ENCODE measurements at regions not wholly inside any gene's neighbourhood (a gene's known extent, or its start where the extent isn't known, plus 50 kb on each side); places are given as distances from the start of the nearest gene placed in this dataset.

DNA sequence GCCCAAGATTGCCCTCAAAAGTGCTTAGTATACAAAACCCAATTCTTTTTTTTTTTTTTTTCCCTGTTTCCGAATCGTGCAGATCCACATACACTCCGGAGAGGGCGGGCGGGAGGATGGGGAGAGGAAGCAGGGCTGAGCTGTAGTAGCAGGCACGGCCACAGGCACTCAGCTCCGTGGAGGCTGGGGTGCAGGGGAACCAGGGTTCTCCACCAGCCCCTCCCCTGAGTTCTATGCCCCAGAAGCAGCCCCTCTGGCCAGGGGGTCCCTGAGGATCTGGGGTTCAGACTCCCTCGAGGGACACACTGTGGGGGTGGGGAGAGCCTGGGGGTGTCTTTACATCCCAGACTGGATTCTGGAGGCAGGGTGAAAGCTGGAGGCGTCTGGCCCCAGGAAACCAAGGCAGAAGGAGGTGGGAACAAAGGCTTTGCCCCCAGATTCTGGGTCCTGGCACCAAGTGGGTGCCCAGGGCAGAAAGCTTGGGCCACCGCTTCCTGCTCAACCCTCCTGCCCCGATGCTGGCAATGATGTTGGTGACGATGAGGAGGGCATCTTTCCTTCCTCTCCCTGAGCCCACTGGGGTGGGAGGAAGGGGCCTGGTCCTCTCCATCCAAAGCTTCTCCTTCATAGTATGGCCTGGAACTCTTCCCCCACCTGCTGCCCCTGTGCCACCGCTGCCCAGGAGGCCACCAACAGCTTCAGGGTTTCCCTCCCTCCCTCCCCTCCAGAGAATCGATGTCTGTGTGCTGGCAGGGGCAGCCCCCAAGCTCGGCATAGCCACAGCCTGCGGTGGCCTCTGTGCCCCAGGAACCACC lies 106.4 kb upstream of the TARDBP start:
- H3K4me1 Mint-ChIP-seq (ENCODE audit: low read depth) = peaks cover 1% of the 10 kb centered on the region
- no peaks in the 10 kb centered on the region for H3K9me3 Mint-ChIP-seq
- H3K36me3 Mint-ChIP-seq (ENCODE audit: low read depth) = no peaks in the 10 kb centered on the region
- H3K27ac Mint-ChIP-seq = no peak overlapping the region
- no peak for DNase-seq (ENCODE audit: low spot score)
- no peak overlapping the region for H3K4me3 Mint-ChIP-seq
- peaks cover 9% of the 10 kb centered on the region for H3K27me3 Mint-ChIP-seq (ENCODE audit: low read depth)

DNA sequence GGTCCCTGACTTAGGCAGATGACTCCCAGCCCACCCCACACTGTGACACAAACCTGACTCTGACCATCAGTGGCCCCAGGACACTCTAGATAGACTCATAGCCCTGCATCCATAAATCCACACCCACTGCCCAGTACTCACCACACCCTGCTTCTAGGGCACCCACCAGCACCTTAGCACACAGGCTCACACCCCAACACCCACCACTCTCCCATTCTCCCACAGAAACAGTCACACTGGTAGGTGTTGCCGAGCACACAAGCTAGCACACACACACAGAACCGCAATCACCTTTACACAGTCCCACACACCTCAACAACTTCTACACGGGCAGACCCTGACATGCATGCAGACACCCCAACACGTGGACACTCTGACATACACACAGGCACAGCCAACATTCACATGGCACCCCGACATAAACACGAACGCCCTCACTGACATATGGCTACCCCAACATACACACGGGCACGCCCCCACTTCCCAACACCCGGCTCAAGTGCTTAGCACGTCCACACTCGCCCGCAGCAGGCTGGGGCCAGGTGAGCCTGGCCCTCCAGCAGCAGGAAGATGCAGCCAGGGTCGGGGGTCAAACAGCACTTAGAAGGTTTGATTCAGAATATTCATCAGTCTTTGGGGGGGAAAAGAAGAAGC lies 105.5 kb upstream of the TARDBP start:
- peaks cover 1% of the 10 kb centered on the region for H3K4me1 Mint-ChIP-seq (ENCODE audit: low read depth)
- H3K4me3 Mint-ChIP-seq = no peak overlapping the region
- no peaks in the 10 kb centered on the region for H3K36me3 Mint-ChIP-seq (ENCODE audit: low read depth)
- H3K27me3 Mint-ChIP-seq (ENCODE audit: low read depth) = peaks cover 9% of the 10 kb centered on the region
- H3K9me3 Mint-ChIP-seq = no peaks in the 10 kb centered on the region
- no peak overlapping the region for H3K27ac Mint-ChIP-seq
- DNase-seq (ENCODE audit: low spot score) = no peak

DNA sequence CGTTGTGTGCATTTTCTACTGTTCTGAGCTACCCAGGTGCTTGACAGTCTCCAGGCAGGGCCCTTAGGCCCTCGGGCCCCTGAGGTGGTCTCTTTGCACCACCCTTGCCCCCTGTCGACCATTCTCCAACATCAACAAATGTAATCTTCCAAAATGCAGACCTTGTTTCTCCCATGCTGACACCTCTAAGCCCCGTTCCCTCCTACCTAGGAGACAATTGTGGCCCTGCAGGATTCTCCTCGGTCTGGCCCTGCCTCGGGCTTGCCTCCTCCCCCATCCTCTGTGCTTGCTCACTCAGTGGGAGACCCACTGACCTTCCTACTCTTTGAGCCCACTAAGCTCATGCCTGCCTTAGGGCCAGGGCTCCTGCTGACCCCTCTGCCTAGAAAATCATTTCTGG lies 104.2 kb upstream of the TARDBP start:
- H3K4me3 Mint-ChIP-seq = no peak overlapping the region
- no peaks in the 10 kb centered on the region for H3K9me3 Mint-ChIP-seq
- peaks cover 13% of the 10 kb centered on the region for H3K27me3 Mint-ChIP-seq (ENCODE audit: low read depth)
- no peak overlapping the region for H3K27ac Mint-ChIP-seq
- H3K4me1 Mint-ChIP-seq (ENCODE audit: low read depth) = peaks cover 1% of the 10 kb centered on the region
- no peak for DNase-seq (ENCODE audit: low spot score)
- no peaks in the 10 kb centered on the region for H3K36me3 Mint-ChIP-seq (ENCODE audit: low read depth)

DNA sequence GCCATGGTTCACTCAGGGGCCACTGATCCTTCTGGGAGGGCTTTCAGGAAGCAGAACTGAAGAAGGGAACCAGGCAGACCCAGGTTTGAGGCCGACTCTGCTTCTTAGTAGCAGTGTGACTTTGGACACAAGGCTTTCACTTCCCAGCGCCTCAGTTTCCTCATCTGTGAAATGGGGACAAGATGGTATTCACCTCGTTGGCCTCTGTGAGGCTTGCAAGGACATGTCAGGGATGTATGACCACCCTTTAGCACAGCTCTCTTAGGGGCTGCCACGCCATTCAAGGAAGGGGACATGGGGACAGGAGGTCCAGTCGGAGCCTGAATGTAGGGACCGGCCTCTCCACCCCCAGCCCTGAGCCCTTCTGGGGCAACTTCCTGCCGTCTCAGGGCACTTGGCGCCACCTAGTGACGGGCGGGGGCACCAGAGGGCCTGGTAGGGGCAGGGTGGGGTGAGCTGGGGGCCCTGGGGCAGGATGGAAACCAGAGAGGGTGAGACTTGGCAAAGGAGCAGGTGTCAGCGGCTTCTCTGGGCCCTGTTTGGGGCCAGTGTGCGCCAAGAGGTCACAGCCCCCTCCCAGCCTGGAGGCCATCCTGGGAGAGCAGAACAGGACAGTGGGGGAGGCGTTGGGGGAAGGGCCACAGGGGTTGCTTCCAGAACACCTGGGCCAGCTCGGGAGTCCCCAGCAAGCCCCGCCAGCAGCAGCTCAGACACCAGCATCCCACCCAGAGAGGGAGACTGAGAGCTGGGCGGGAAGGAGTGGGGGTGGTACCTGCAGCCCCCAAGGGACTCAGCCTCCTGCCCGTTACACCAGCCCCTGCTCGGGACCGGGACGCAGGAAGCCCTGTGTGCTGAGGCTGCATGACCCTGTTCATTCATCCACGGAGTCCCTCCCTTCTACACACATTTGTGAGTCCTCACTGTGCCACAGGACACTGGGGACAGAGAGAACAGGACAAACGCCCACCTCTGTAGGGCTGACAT lies 102.5 kb upstream of the TARDBP start:
- no peaks in the 10 kb centered on the region for H3K9me3 Mint-ChIP-seq
- peaks cover 16% of the 10 kb centered on the region for H3K27me3 Mint-ChIP-seq (ENCODE audit: low read depth)
- H3K4me3 Mint-ChIP-seq = no peak overlapping the region
- H3K4me1 Mint-ChIP-seq (ENCODE audit: low read depth) = peaks cover 1% of the 10 kb centered on the region
- no peaks in the 10 kb centered on the region for H3K36me3 Mint-ChIP-seq (ENCODE audit: low read depth)
- peak; percentile 39 for DNase-seq (ENCODE audit: low spot score)
- no peak overlapping the region for H3K27ac Mint-ChIP-seq

DNA sequence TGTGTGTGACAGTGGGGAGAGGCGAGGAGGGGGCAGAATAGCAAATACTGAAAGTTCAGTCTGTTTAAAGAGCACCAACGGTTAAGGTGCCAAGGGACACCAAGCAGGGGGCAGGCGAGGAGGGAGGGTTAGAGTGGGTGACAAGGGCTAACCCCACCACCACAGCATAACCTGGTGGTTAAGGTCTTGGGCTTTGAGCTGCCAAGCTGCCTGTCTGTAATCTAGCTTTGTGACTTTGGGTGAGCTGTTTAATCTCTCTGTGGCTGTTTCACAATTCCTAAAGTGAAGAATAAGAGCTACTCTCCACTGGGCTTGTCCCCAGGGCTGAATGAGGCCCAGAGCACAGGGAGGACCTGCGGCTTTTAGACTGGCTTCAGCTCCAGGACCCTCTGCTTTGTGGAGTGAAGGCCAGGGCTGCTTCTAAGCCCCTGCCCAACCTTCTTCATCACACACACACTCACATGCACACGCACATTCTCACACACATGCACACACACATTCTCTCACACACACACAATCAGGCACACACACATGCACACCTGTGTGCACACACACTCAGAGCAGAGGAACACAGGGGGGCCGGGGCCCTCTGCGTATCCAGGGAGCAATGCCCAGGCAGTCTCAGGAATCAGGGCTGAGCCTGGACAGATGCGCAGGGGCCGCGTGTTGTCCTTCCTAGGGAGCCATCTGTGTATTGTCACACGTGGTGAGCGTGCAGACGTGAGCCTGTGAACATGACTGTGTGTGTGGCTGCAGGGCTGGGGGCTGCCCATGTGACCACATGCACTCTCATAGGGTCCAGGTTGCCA lies 101.6 kb upstream of the TARDBP start:
- no peaks in the 10 kb centered on the region for H3K36me3 Mint-ChIP-seq (ENCODE audit: low read depth)
- peaks cover 16% of the 10 kb centered on the region for H3K27me3 Mint-ChIP-seq (ENCODE audit: low read depth)
- no peak overlapping the region for H3K4me3 Mint-ChIP-seq
- no peak for DNase-seq (ENCODE audit: low spot score)
- H3K4me1 Mint-ChIP-seq (ENCODE audit: low read depth) = no peaks in the 10 kb centered on the region
- no peaks in the 10 kb centered on the region for H3K9me3 Mint-ChIP-seq
- H3K27ac Mint-ChIP-seq = no peak overlapping the region

DNA sequence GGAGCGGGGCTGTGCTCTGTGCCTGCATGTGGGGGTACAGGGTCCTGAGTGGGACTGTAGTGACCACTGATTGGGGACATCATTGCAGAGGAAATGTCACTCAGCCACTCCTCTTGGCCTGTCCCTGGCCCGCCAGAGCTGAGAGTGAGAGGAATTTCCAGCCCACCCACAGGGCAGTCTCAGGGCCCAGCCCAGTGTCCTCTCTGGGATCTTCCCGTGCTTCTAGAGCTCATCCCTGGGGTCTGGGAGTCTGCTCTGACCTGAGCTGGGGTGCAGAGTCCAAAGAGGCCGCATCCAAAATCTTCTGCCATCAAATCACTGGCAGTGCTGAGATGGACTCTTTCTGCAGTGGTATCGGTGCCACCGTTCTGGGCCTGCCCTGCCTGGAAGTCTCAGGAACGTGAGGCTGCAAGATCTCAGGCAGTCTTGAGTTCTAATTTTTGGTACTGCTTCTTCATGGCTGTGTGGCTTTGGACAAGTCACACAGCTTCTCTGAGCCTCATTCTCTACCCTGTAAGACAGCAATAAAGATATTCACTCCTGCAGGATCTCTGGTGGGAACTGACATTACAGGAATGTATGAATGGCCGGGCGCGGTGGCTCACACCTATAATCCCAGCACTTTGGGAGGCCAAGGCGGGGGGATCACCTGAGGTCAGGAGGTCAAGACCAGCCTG lies 100.8 kb upstream of the TARDBP start:
- no peaks in the 10 kb centered on the region for H3K36me3 Mint-ChIP-seq (ENCODE audit: low read depth)
- DNase-seq (ENCODE audit: low spot score) = no peak
- peaks cover 19% of the 10 kb centered on the region for H3K27me3 Mint-ChIP-seq (ENCODE audit: low read depth)
- no peaks in the 10 kb centered on the region for H3K9me3 Mint-ChIP-seq
- no peak overlapping the region for H3K4me3 Mint-ChIP-seq
- H3K4me1 Mint-ChIP-seq (ENCODE audit: low read depth) = no peaks in the 10 kb centered on the region
- H3K27ac Mint-ChIP-seq = no peak overlapping the region

DNA sequence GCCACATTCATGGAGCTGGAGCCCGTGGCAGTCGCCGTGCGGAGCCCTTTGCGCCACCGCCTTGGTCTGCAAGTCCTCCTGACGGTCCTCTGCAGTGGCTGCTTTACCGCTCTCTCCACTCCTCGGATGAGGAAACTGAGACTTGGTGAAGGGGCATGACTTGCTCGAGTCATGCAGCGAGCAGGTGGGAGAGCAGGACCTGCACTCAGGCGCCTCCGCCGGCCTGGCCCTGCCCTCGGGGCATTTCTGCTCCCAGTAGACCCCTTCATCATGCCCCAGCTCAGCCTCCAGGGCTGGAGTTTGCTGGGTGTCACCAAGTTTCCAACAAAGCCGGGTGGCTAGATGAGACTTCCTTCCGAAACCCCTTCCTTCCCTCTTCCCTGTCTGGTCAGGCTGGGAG lies 100.0 kb upstream of the TARDBP start:
- Mint-ChIP-seq H3K27ac (no peak overlapping the region), H3K4me3 (no peak overlapping the region), H3K4me1 (ENCODE audit: low read depth) (peaks cover 1% of the 10 kb centered on the region), H3K9me3 (no peaks in the 10 kb centered on the region), H3K27me3 (ENCODE audit: low read depth) (peaks cover 20% of the 10 kb centered on the region), H3K36me3 (ENCODE audit: low read depth) (no peaks in the 10 kb centered on the region)
- DNase-seq (ENCODE audit: low spot score) = no peak

DNA sequence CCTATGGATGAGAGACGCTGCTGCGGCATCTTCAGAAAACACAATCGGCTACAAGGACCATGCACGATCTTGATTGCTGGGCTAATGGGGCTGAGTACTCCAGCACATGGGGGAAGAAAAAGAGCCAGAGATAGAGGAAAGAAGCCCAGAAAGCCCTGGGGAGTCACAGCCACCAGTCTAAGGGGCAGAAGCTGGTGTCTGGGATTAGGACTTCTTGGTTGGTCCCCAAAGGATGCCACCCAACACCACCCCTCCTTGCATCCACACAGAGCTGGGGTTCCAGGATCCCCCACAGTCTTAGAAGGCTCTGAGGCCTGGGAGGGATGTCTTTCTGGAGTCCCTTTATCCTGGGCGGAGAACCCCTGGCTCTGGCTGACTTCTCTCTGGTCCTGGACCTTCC lies 98.4 kb upstream of the TARDBP start:
- no peaks in the 10 kb centered on the region for H3K9me3 Mint-ChIP-seq
- no peak overlapping the region for H3K27ac Mint-ChIP-seq
- no peaks in the 10 kb centered on the region for H3K36me3 Mint-ChIP-seq (ENCODE audit: low read depth)
- DNase-seq (ENCODE audit: low spot score) = no peak
- H3K4me3 Mint-ChIP-seq = no peak overlapping the region
- H3K27me3 Mint-ChIP-seq (ENCODE audit: low read depth) = peaks cover 28% of the 10 kb centered on the region
- H3K4me1 Mint-ChIP-seq (ENCODE audit: low read depth) = peaks cover 10% of the 10 kb centered on the region

DNA sequence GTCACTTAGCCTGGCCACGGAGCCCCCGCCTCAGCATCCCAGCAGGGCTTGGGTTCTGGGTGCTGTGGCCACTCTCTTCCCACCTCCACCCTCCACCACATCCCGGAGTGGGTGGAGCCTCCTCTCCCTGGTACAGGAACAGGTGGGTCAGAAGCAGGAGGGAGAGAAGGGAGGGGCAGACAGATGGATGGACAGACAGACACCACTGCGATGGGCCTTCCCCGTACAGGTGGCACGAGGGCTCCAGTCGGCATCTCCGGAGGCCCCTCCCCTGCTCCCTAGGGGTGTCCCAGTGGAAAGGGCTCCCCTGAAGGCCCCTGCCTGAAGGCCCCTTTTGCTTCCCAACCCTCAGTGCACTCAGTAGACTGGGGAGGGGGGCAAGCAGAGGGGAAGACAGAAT lies 96.9 kb upstream of the TARDBP start:
- Mint-ChIP-seq H3K27ac (no peak overlapping the region), H3K4me3 (no peak overlapping the region), H3K4me1 (ENCODE audit: low read depth) (peaks cover 10% of the 10 kb centered on the region), H3K27me3 (ENCODE audit: low read depth) (peaks cover 28% of the 10 kb centered on the region), H3K9me3 (no peaks in the 10 kb centered on the region), H3K36me3 (ENCODE audit: low read depth) (no peaks in the 10 kb centered on the region)
- no peak for DNase-seq (ENCODE audit: low spot score)

DNA sequence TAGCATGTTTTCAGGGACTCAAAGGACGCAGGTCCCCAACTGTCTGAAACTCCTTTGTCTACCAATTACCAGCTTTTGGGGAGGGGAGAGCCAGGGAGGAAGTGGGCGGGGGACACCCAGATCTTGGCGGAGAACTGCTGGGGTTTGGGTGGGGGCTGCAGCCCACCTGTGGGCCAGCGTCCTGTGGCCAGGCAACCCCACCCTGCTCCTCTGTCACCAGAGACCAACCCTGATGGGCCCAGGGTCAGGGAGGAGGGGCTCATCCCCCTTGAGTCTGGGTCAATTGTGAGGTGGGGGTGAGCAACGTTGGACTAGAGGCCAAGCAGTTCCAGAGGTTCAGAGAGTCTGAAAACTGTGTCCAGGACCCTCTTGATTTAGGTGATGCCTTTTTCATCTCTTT lies 96.1 kb upstream of the TARDBP start:
- H3K4me1 Mint-ChIP-seq (ENCODE audit: low read depth) = peaks cover 10% of the 10 kb centered on the region
- no peak overlapping the region for H3K27ac Mint-ChIP-seq
- no peak overlapping the region for H3K4me3 Mint-ChIP-seq
- H3K9me3 Mint-ChIP-seq = no peaks in the 10 kb centered on the region
- peaks cover 33% of the 10 kb centered on the region for H3K27me3 Mint-ChIP-seq (ENCODE audit: low read depth)
- DNase-seq (ENCODE audit: low spot score) = no peak
- no peaks in the 10 kb centered on the region for H3K36me3 Mint-ChIP-seq (ENCODE audit: low read depth)

DNA sequence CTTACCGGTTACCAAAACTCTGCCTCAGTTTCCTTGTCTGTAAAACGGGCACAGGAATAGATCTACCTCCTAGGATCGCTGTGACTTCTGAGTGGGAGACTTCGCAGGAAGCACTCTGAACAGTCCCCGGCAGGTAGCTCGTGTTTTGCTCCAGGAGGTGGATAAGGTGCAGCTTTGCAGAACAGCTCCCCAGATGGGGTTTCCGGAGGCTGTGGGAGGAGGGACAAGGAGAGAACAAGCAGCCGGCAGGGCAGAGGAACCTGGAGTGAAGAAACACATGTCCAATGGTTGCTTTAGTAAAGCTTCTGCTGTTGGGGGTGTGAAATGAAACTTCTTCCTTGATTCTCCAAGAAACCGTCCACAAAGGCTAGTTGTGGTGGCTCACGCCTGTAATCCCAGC lies 95.5 kb upstream of the TARDBP start:
- Mint-ChIP-seq H3K36me3 (ENCODE audit: low read depth) (no peaks in the 10 kb centered on the region), H3K9me3 (no peaks in the 10 kb centered on the region), H3K27me3 (ENCODE audit: low read depth) (peaks cover 35% of the 10 kb centered on the region), H3K27ac (no peak overlapping the region), H3K4me3 (no peak overlapping the region), H3K4me1 (ENCODE audit: low read depth) (peaks cover 10% of the 10 kb centered on the region)
- no peak for DNase-seq (ENCODE audit: low spot score)

DNA sequence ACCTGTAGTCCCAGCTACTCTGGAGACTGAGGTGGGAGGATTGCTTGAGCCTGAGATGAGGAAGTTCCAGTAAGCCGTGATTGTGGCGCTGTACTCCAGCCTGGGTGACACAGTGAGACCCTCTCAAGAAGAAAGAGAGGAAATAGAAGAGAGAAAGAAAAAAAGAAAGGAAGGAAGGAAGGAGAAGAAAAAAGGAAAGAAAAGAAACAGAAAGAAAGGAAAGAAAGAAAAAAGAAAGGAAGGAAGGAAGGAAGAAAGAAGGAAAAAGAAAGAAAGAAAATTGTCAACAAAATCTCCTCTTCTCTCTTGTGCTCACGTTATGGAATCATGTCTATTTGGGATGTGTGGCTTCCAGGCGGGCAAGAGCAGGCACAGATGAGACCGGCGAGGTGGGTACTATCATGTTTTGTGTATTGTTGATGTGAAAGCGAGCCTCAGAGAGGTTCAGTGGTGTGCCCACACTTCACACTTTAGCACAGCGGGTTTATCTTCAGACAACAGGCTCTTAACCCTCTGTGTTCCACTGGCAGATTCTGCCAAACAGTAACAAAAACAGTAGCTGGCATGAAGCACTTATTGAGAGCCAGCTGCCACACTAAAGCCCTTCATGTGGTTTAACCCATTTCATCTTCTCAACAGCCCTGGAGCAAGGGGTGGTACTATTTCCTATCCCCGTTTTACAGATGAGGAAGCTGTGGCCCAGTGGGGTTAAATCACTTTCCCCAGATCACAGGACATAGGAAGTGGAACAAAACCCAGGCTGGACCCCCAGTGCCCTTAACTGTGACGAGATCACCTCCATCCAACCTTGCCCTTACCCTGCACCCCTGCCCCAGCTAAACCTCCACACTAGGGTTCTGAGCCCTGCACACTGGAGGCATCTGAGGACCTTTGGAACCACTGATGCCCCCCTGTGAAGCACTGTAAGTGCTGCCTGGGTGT lies 94.7 kb upstream of the TARDBP start:
- H3K9me3 Mint-ChIP-seq = no peaks in the 10 kb centered on the region
- H3K27me3 Mint-ChIP-seq (ENCODE audit: low read depth) = peaks cover 35% of the 10 kb centered on the region
- no peak overlapping the region for H3K27ac Mint-ChIP-seq
- no peak for DNase-seq (ENCODE audit: low spot score)
- no peaks in the 10 kb centered on the region for H3K36me3 Mint-ChIP-seq (ENCODE audit: low read depth)
- peaks cover 10% of the 10 kb centered on the region for H3K4me1 Mint-ChIP-seq (ENCODE audit: low read depth)
- H3K4me3 Mint-ChIP-seq = peak overlapping the region; percentile 62
